ENCODE measurements at regions not wholly inside any gene's neighbourhood (a gene's known extent, or its start where the extent isn't known, plus 50 kb on each side); places are given as distances from the start of the nearest gene placed in this dataset.

GRCh38 chr5:68798877-68799843, 294.7 kb upstream of the SLC30A5 start:
- no peaks in the 10 kb centered on the region for H3F3A ChIP-seq (ENCODE audit: control insufficient read depth, insufficient read depth)
- H3K36me3 ChIP-seq (ENCODE audit: control insufficient read depth, low read length): no peaks in the 10 kb centered on the region
- H3K27ac ChIP-seq (ENCODE audit: low read depth, low read length): no peak overlapping the region
- no peaks in the 10 kb centered on the region for H3K9me2 ChIP-seq (replicated peaks; ENCODE audit: control insufficient read depth, low read length)
- no peaks in the 10 kb centered on the region for H4K20me1 ChIP-seq (ENCODE audit: control insufficient read depth, insufficient read depth, low read depth, low read length)
- TF ChIP-seq EZH2phosphoT487 (IDR thresholded peaks at IDR 0.05; ENCODE audit: borderline replicate concordance, low read length): no peak
- TF ChIP-seq CTCF (IDR thresholded peaks at IDR 0.05; ENCODE audit: low read depth, low read length, poor library complexity, severe bottlenecking): no peak
- no peak overlapping the region for H3K4me3 ChIP-seq (ENCODE audit: low read length)
- no peaks in the 10 kb centered on the region for H3K4me1 ChIP-seq (ENCODE audit: control insufficient read depth, low read length)
- H3K27me3 ChIP-seq (ENCODE audit: control insufficient read depth, low read length): no peaks in the 10 kb centered on the region
- H3K9me3 ChIP-seq (ENCODE audit: control insufficient read depth, insufficient read depth, low read length): no peaks in the 10 kb centered on the region
- H3K4me2 ChIP-seq (ENCODE audit: low read length): no peak overlapping the region
- H3K79me2 ChIP-seq (ENCODE audit: control insufficient read depth, low read length): no peaks in the 10 kb centered on the region

GRCh38 chr5:68802430-68802829, 291.4 kb upstream of the SLC30A5 start:
- Histone ChIP-seq H3K9me2 (replicated peaks; ENCODE audit: control insufficient read depth, low read length) (no peaks in the 10 kb centered on the region), H3K27me3 (ENCODE audit: control insufficient read depth, low read length) (no peaks in the 10 kb centered on the region), H3K4me3 (ENCODE audit: low read length) (no peak overlapping the region), H3K79me2 (ENCODE audit: control insufficient read depth, low read length) (no peaks in the 10 kb centered on the region), H4K20me1 (ENCODE audit: control insufficient read depth, insufficient read depth, low read depth, low read length) (no peaks in the 10 kb centered on the region), H3F3A (ENCODE audit: control insufficient read depth, insufficient read depth) (no peaks in the 10 kb centered on the region), H3K4me1 (ENCODE audit: control insufficient read depth, low read length) (no peaks in the 10 kb centered on the region), H3K4me2 (ENCODE audit: low read length) (no peak overlapping the region), H3K9me3 (ENCODE audit: control insufficient read depth, insufficient read depth, low read length) (no peaks in the 10 kb centered on the region), H3K36me3 (ENCODE audit: control insufficient read depth, low read length) (no peaks in the 10 kb centered on the region), H3K27ac (ENCODE audit: low read depth, low read length) (no peak overlapping the region)
- TF ChIP-seq CTCF (IDR thresholded peaks at IDR 0.05; ENCODE audit: low read depth, low read length, poor library complexity, severe bottlenecking) (no peak), EZH2phosphoT487 (IDR thresholded peaks at IDR 0.05; ENCODE audit: borderline replicate concordance, low read length) (no peak)

GRCh38 chr5:68803881-68804319, 289.9 kb upstream of the SLC30A5 start:
- TF ChIP-seq EZH2phosphoT487 (IDR thresholded peaks at IDR 0.05; ENCODE audit: borderline replicate concordance, low read length) (no peak), CTCF (IDR thresholded peaks at IDR 0.05; ENCODE audit: low read depth, low read length, poor library complexity, severe bottlenecking) (no peak)
- no peaks in the 10 kb centered on the region for H3K79me2 ChIP-seq (ENCODE audit: control insufficient read depth, low read length)

More at GRCh38 chr5:68803881-68804319, 289.9 kb upstream of the SLC30A5 start:
- no peak overlapping the region for H3K4me3 ChIP-seq (ENCODE audit: low read length)
- H3K36me3 ChIP-seq (ENCODE audit: control insufficient read depth, low read length): no peaks in the 10 kb centered on the region
- no peaks in the 10 kb centered on the region for H3F3A ChIP-seq (ENCODE audit: control insufficient read depth, insufficient read depth)
- no peaks in the 10 kb centered on the region for H4K20me1 ChIP-seq (ENCODE audit: control insufficient read depth, insufficient read depth, low read depth, low read length)
- no peak overlapping the region for H3K4me2 ChIP-seq (ENCODE audit: low read length)
- H3K27ac ChIP-seq (ENCODE audit: low read depth, low read length): no peak overlapping the region
- H3K27me3 ChIP-seq (ENCODE audit: control insufficient read depth, low read length): no peaks in the 10 kb centered on the region
- no peaks in the 10 kb centered on the region for H3K4me1 ChIP-seq (ENCODE audit: control insufficient read depth, low read length)
- H3K9me3 ChIP-seq (ENCODE audit: control insufficient read depth, insufficient read depth, low read length): no peaks in the 10 kb centered on the region
- H3K9me2 ChIP-seq (replicated peaks; ENCODE audit: control insufficient read depth, low read length): no peaks in the 10 kb centered on the region

All from DOHH2 (cell line).